ENCODE measurements at regions not wholly inside any gene's neighbourhood (a gene's known extent, or its start where the extent isn't known, plus 50 kb on each side); places are given as distances from the start of the nearest gene placed in this dataset.

DNA sequence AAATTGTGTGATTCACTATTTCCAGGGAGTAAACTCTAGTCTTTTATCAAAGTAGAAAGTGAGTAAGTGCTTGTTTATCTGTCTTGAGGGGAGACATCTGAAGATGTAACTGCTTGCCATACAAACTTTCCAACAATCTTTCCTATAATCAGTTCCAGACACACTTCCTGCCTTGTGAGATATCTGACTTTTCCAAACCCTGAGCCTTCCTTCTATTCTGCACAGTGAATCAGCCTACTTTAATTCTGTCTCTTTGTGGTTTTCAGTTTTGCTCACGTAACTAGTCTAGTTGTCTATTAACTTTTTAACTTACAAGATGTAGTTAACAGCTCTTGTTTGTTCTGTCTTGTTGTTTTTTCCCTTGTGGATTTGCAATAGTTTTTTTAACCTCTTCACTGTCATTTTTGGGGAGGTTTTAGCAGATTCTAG, 947.8 kb downstream of the C4orf33 start:
- no peaks in the 10 kb centered on the region for H3K36me3 ChIP-seq (replicated peaks)
- in situ Hi-C loops (cut with HindIII; ENCODE audit: low pct_ligation_motif_present, low sequenced_read_pairs): no loop called here

DNA sequence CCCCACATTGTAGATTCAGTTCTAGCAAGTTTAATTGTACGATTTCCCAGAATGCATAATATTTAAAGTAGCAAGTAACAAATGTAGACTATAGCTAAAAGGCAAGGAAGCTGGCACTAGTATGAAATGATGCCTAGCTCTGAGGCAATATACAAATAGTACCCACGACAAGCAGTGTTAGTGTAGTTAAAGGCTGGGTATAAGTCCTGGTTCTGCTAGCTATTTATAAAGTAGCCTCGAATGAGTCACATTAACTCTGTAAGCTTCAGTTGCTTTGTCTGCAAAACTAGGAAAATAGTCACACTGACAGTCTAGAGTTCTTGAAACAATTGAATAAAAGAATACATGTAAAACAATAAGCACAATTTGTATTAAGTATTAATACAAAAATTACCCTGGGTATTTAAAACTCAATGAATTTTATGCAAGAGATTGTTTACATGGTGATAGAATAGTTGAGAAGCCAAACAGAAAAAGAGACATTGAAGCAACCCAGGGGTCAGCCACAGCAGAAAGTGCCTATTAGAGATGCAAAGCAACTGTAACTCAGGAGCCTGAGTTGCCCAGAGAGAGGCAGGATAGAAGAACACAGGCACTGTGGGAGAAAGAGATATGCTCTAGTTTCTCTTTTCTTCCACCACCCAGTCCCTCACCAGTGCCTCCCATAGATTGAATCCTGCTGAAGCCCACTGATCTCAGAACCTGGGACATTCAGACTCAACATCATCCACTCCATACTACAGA, 949.0 kb downstream of the C4orf33 start:
- in situ Hi-C loops (cut with HindIII; ENCODE audit: low pct_ligation_motif_present, low sequenced_read_pairs): no loop called here
- no peak for DNase-seq
- Histone ChIP-seq H3K27me3 (replicated peaks) (no peaks in the 10 kb centered on the region), H3K27ac (no peak overlapping the region), H3K4me3 (ENCODE audit: low read depth, low read length) (no peak overlapping the region), H3K36me3 (replicated peaks) (no peaks in the 10 kb centered on the region)
- TF ChIP-seq, protein P1, sequence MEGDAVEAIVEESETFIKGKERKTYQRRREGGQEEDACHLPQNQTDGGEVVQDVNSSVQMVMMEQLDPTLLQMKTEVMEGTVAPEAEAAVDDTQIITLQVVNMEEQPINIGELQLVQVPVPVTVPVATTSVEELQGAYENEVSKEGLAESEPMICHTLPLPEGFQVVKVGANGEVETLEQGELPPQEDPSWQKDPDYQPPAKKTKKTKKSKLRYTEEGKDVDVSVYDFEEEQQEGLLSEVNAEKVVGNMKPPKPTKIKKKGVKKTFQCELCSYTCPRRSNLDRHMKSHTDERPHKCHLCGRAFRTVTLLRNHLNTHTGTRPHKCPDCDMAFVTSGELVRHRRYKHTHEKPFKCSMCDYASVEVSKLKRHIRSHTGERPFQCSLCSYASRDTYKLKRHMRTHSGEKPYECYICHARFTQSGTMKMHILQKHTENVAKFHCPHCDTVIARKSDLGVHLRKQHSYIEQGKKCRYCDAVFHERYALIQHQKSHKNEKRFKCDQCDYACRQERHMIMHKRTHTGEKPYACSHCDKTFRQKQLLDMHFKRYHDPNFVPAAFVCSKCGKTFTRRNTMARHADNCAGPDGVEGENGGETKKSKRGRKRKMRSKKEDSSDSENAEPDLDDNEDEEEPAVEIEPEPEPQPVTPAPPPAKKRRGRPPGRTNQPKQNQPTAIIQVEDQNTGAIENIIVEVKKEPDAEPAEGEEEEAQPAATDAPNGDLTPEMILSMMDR (IDR thresholded peaks at IDR 0.05; ENCODE audit: low read depth, low read length, missing control alignments): no peak

More for the DNA sequence above, 947.8 kb downstream of the C4orf33 start:
- Histone ChIP-seq H3K27ac (no peak overlapping the region), H3K4me3 (ENCODE audit: low read depth, low read length) (no peak overlapping the region), H3K27me3 (replicated peaks) (no peaks in the 10 kb centered on the region)
- peak; percentile 25 for DNase-seq
- TF ChIP-seq, protein P1 (IDR thresholded peaks at IDR 0.05; ENCODE audit: low read depth, low read length, missing control alignments): no peak

DNA sequence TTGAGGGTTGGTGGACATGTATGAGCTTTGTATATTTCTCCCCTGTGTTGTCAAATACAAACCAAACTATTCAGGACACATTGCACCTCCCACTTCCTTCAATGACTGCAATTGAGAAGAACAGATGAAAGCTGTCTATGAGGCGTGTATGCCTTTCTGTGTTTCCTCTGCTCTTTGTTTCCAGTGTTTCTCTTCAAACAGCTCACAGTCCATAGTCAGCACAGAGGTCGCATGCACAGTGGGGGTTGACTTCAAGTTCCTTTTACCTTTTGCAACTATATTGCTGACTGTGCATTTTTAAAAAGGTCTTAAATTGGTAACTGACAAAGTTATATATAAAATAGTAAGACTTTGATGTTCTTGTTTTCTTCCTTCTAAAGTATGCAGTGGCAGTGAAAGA, 957.8 kb downstream of the C4orf33 start:
- no peak for DNase-seq
- Histone ChIP-seq H3K4me3 (ENCODE audit: low read depth, low read length) (no peak overlapping the region), H3K27me3 (replicated peaks) (no peaks in the 10 kb centered on the region), H3K27ac (no peak overlapping the region), H3K36me3 (replicated peaks) (no peaks in the 10 kb centered on the region)
- in situ Hi-C loops (cut with HindIII; ENCODE audit: low pct_ligation_motif_present, low sequenced_read_pairs): no loop called here
- TF ChIP-seq, protein P1 (IDR thresholded peaks at IDR 0.05; ENCODE audit: low read depth, low read length, missing control alignments): no peak

DNA sequence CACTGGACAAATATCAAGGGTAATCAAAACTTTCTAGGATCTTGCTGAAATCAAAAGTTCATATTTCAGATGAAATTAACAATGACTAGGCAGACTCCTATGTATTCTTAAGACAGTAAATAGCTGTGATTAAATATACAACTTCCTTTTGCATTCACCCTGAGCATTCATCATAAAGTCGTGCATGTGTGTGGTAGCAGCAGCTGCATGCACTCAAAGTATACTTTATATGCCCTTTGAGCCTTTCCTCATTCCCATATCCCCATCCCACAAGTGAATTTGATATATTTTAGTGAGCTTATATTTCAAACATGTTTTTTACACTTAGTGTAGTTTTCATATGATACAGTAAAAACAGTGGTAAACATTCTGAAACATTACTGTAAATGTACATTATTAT, 959.0 kb downstream of the C4orf33 start:
- no peak overlapping the region for H3K4me3 ChIP-seq (ENCODE audit: low read depth, low read length)
- no peak overlapping the region for H3K27ac ChIP-seq
- in situ Hi-C loops (cut with HindIII; ENCODE audit: low pct_ligation_motif_present, low sequenced_read_pairs): no loop called here
- H3K27me3 ChIP-seq (replicated peaks): no peaks in the 10 kb centered on the region
- H3K36me3 ChIP-seq (replicated peaks): no peaks in the 10 kb centered on the region
- no peak for DNase-seq
- TF ChIP-seq, protein P1 (IDR thresholded peaks at IDR 0.05; ENCODE audit: low read depth, low read length, missing control alignments): no peak

DNA sequence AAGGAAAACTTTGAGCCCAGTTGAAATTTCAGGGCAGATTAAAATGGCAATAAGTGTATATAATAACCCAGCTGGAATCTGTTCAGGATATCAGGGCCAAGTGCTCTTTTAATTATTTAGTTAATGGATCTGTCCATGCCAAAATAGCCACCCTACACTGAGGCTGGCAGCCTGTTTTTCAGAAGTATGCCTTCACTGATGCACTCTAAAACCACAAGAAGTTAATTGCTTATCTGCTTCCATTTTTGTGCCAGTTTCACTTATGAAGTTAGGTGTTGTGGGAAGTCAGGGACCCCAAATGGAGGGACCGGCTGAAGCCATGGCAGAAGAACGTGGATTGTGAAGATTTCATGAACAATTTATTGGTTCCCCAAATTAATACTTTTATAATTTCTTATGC, 960.3 kb downstream of the C4orf33 start:
- Histone ChIP-seq H3K27me3 (replicated peaks) (no peaks in the 10 kb centered on the region), H3K36me3 (replicated peaks) (no peaks in the 10 kb centered on the region), H3K4me3 (ENCODE audit: low read depth, low read length) (no peak overlapping the region), H3K27ac (no peak overlapping the region)
- DNase-seq: no peak
- in situ Hi-C loops (cut with HindIII; ENCODE audit: low pct_ligation_motif_present, low sequenced_read_pairs): no loop called here
- TF ChIP-seq, protein P1 (IDR thresholded peaks at IDR 0.05; ENCODE audit: low read depth, low read length, missing control alignments): no peak

DNA sequence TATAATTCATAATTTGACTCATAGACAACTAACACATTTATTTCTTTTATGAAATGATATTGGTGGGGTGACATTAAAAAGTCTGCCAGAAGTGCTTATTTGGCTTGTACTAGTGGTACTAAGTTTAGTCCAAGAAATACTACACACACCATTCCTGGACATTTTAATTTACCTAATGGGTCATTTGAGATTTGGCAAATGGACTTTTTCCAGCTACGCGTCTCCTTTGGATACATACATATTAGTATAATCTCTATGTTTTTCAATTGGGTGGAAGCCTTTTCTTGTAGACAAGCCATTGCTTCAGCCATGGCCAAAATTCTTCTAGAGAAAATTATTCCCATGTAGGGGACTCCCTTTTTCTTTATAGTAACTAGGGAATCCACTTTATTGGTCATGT, 968.5 kb downstream of the C4orf33 start:
- Histone ChIP-seq H3K4me3 (ENCODE audit: low read depth, low read length) (no peak overlapping the region), H3K27me3 (replicated peaks) (no peaks in the 10 kb centered on the region), H3K27ac (no peak overlapping the region), H3K36me3 (replicated peaks) (no peaks in the 10 kb centered on the region)
- TF ChIP-seq, protein P1 (IDR thresholded peaks at IDR 0.05; ENCODE audit: low read depth, low read length, missing control alignments): no peak
- in situ Hi-C loops (cut with HindIII; ENCODE audit: low pct_ligation_motif_present, low sequenced_read_pairs): no loop called here
- DNase-seq: no peak

Measured in brain microvascular endothelial cell (primary cell).